IgD-negative memory B cell (primary cell): ENCODE measurements at regions not wholly inside any gene's neighbourhood (a gene's known extent, or its start where the extent isn't known, plus 50 kb on each side); places are given as distances from the start of the nearest gene placed in this dataset.
"Not testable (repeated sequence)": the region's sequence is repeated elsewhere in the genome, so short reads cannot be mapped to it uniquely, and the experiment has no call there.

Experiments
- H3K27ac Mint-ChIP-seq, 3 donors: one replicate each; pipeline ENCODE4 v1.8.0; 2020 to 2022; ENCODE audit warnings: mild to moderate bottlenecking in 3 of 3, mixed read lengths in 3 of 3, moderate library complexity in 1 of 3
- H3K27me3 Mint-ChIP-seq: one replicate; pipeline ENCODE4 v1.8.0; 2021; ENCODE audit warnings: mixed read lengths
- H3K36me3 Mint-ChIP-seq: one replicate; pipeline ENCODE4 v1.8.0; 2020; ENCODE audit warnings: mild to moderate bottlenecking, mixed read lengths
- H3K4me1 Mint-ChIP-seq, 3 donors: one replicate each; pipeline ENCODE4 v1.8.0; 2020 to 2022; ENCODE audit warnings: mixed read lengths in 3 of 3, mild to moderate bottlenecking in 1 of 3
- H3K4me3 Mint-ChIP-seq, 4 donors: one replicate each; pipeline ENCODE4 v1.8.0; 2020 to 2022; ENCODE audit warnings: mild to moderate bottlenecking in 4 of 4, mixed read lengths in 4 of 4, moderate library complexity in 3 of 4
- H3K9me3 Mint-ChIP-seq, 3 donors: one replicate each; pipeline ENCODE4 v1.8.0; 2020 to 2021; ENCODE audit warnings: mixed read lengths in 3 of 3, mild to moderate bottlenecking in 1 of 3

DNA sequence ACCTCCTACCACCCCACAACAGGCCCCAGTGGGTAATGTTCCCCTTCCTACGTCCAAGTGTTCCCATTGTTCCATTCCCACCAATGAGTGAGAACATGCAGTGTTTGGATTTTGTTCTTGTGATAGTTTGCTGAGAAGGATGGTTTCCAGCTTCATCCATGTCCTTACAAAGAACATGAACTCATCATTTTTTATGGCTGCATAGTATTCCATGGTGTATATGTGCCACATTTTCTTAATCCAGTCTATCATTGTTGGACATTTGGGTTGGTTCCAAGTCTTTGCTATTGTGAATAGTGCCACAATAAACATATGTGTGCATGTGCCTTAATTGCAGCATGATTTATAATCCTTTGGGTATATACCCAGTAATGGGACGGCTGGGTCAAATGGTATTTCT, 81.6 kb downstream of the P2RY10 start:
- H3K4me1 Mint-ChIP-seq, H3K36me3 Mint-ChIP-seq, H3K27ac Mint-ChIP-seq, H3K27me3 Mint-ChIP-seq, H3K4me3 Mint-ChIP-seq: not testable (repeated sequence)
- H3K9me3 Mint-ChIP-seq = peaks cover 1 to 12% (median 2%) of the 10 kb centered on the region in 3 donors

DNA sequence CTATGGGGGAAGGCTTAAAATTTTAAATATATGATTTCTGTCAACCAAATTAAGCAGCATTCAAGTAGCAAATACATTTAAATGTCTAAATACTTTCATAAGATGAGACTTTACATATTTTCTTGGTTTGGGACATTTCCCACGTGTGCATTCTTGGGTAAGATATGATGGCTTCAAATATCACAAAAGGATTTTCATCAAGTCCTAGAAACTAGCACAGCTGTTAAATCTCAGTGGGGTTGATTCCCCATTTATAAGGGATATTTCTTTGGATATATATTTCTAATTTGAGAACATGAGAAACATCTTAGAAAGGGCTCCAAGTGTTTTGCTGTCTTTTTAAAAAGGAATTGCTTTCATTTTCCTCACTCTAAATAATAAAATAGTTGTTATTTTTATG, 90.2 kb downstream of the P2RY10 start:
- peaks cover 0 to 3% (median 0%) of the 10 kb centered on the region in 3 donors for H3K9me3 Mint-ChIP-seq
- H3K27me3 Mint-ChIP-seq = no peaks in the 10 kb centered on the region
- H3K27ac Mint-ChIP-seq = no peak overlapping the region
- no peak overlapping the region for H3K4me3 Mint-ChIP-seq
- H3K4me1 Mint-ChIP-seq = peaks cover 3 to 21% (median 17%) of the 10 kb centered on the region in 3 donors
- no peaks in the 10 kb centered on the region for H3K36me3 Mint-ChIP-seq

DNA sequence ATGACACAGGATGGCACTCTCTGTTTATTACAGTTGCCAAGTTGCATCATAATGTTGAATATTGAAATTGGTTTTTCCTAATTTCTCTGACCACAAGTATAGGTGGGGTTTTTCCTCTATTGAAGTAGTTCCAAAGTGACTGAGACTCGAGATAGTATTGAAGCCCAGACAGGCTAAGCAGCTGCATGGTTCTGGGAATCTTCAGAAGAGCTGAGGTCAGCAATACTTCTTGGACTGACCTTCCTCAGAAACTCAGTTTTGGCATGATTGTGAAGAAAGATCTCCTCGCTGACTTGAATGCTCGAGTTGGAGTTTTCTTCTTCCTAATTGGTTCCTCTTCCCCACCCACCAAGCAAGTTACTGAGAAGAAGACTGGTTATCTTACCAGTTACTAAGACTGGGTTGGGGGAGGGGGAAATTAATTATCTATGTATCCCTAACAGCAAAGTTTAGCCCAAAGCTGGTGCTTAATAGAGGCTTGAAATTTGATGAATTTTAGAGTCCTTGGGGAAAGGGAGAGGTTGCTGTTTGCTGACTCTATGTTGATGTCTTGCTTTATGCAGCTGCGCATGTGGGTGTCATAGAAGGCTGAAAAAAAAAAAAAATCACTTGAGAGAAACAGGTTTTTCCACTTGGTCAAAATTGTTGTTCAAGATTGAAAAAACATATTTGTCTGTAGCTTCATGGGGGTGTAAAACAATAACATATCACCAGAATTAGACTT, 91.1 kb downstream of the P2RY10 start:
- peaks cover 0 to 3% (median 0%) of the 10 kb centered on the region in 3 donors for H3K9me3 Mint-ChIP-seq
- H3K4me1 Mint-ChIP-seq = peaks cover 3 to 21% (median 17%) of the 10 kb centered on the region in 3 donors
- H3K27ac Mint-ChIP-seq = no peak overlapping the region
- H3K36me3 Mint-ChIP-seq = no peaks in the 10 kb centered on the region
- no peak overlapping the region for H3K4me3 Mint-ChIP-seq
- no peaks in the 10 kb centered on the region for H3K27me3 Mint-ChIP-seq

DNA sequence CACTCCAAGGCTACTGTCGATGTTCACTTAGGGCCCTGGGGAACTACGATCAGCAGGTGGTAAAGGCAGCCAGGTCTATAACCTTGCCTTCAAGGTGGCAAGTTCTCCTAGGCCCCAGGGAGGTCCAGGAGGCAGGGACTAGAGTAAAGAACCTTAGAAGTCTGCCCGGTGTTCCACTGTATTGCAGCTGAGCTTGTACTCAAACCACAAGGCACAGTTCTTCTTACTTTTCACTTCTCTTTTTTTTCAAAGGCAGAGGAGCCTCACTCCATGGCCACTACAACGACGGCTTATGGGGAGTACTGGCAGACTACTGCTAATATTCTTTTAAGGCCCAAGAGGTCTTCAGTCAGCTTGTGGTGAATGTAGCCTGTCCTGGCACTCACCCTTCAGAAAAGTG, 78.8 kb upstream of the GPR174 start:
- Mint-ChIP-seq H3K27me3 (no peaks in the 10 kb centered on the region), H3K4me3 (peak overlapping the region in 1 of 4 donors; percentile 41), H3K4me1 (peaks cover 10 to 24% (median 11%) of the 10 kb centered on the region in 3 donors), H3K9me3 (peaks cover 0 to 24% (median 4%) of the 10 kb centered on the region in 3 donors), H3K27ac (peak overlapping the region; percentile 4 to 80 (median 59)), H3K36me3 (peaks cover 3% of the 10 kb centered on the region)

DNA sequence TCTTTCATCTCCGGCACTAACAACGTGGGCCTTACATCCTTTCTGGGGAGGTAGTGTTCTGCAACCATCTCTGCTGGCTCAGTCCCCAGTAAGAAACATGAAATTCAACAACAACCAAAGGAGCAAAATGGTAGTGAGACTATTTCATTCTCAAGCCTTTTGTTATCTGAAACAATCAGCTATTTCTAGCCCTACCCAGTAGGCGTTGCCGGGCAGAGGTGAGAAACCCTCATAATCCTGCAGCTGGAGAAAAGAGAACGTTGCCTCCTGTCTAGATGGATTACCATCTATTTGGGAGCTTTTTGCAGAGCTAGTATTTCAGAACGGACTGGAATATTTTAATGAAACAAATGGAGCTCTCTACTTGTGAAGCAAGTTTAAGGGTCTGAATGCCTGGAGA, 66.4 kb upstream of the GPR174 start:
- Mint-ChIP-seq H3K4me3 (no peak overlapping the region), H3K27ac (no peak overlapping the region), H3K27me3 (peaks cover 2% of the 10 kb centered on the region)

DNA sequence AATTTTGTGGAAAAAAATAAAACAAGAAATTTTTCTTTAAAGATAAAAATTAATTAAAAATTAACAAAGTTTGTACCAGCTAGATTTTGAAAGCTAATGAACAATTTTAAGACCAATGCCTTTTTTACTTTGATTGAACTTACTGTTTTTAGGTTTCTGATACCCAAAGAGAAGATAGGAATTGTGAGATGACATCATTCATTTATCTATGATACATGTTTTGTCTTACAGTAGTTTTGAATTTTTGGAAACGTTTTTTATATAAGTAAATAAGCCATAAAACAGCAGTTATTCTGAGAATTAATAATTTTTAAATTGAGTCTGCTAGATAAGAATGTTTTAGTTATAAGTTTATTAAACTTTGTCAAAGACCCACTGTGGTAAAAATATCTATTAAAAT, 65.0 kb upstream of the GPR174 start:
- Mint-ChIP-seq H3K4me1 (peaks cover 7 to 13% (median 9%) of the 10 kb centered on the region in 3 donors), H3K9me3 (no peaks in the 10 kb centered on the region)

More for the DNA sequence above, 66.4 kb upstream of the GPR174 start:
- Mint-ChIP-seq H3K9me3 (no peaks in the 10 kb centered on the region), H3K36me3 (peaks cover 1% of the 10 kb centered on the region), H3K4me1 (peaks cover 7 to 13% (median 9%) of the 10 kb centered on the region in 3 donors)

DNA sequence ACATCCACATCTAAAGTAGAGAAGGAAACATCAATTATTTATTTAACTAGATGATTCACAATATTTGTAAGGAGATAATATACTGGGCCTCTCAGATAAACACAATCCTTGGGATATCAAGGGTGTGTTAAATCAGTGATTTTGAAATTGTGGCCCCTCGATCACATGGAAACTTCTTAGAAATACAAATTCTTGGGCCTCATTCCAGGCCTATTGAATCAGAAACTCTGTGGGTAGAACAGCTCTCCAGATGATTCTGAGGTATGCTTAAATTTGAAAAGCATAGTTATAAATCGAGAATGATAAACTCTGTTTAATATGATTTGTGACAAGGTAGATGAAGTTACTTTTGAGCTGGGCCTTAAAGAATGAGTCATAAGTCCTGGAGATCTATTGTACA, 64.3 kb upstream of the GPR174 start:
- H3K4me1 Mint-ChIP-seq = peaks cover 7 to 14% (median 9%) of the 10 kb centered on the region in 3 donors
- no peaks in the 10 kb centered on the region for H3K9me3 Mint-ChIP-seq
- H3K27me3 Mint-ChIP-seq = peaks cover 2% of the 10 kb centered on the region
- H3K4me3 Mint-ChIP-seq = no peak overlapping the region
- H3K36me3 Mint-ChIP-seq = peaks cover 1% of the 10 kb centered on the region
- peak overlapping the region in 2 of 3 donors; percentile 16 to 40 for H3K27ac Mint-ChIP-seq

More for the DNA sequence above, 65.0 kb upstream of the GPR174 start:
- peaks cover 1% of the 10 kb centered on the region for H3K36me3 Mint-ChIP-seq
- peaks cover 2% of the 10 kb centered on the region for H3K27me3 Mint-ChIP-seq
- H3K4me3 Mint-ChIP-seq = no peak overlapping the region
- no peak overlapping the region for H3K27ac Mint-ChIP-seq

DNA sequence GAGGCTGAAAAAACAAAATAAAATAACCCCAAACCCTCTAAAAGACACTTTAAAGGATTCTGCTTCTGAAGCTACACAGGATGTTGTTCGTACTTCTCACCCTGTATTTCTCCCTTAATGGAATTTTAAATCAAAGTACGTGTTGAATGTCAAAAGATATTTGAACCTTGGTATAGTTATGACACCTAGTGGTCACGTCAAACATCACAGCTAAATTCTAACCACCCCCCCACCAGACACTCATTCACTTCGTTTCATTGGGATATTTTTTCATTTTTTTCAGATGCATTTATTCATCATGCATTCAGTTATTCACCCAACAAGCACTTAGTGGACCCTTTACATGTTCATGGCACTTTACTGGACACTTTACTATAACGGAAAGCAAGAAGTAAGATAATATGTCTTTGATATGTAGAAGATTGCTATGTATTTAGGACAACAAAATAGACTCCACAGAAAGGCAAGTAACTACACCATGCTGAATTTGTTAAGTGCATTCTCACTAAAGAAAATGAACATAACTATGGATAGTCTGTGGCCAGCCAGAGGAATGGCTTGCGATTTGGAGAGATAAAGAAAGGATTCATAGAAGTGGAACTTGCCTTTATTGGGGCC, 62.5 kb upstream of the GPR174 start:
- H3K4me3 Mint-ChIP-seq = peak overlapping the region in 1 of 4 donors; percentile 35
- H3K27me3 Mint-ChIP-seq = peaks cover 2% of the 10 kb centered on the region
- no peaks in the 10 kb centered on the region for H3K36me3 Mint-ChIP-seq
- no peaks in the 10 kb centered on the region for H3K9me3 Mint-ChIP-seq
- peaks cover 9 to 14% (median 9%) of the 10 kb centered on the region in 3 donors for H3K4me1 Mint-ChIP-seq
- H3K27ac Mint-ChIP-seq = peak overlapping the region in 2 of 3 donors; percentile 1 to 68

DNA sequence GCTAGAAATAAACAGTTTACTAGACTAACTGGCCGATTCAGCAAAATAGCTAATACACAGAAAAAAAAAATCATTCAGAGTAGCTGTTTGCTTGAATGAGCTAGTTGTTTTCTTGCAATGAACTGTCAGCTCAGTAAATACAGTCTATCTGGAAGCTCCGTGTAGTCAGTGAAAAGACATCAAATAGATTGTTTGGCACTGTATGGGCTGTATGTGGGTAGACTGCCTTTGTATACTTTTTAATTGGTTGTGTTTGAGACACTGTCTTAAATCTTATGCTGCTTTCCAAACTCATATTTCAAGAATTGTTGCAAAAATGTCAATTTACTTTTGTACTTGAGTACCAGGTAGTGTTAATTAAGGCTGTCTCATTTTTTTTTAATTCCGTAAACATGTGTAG, 61.6 kb upstream of the GPR174 start:
- Mint-ChIP-seq H3K4me3 (no peak overlapping the region), H3K36me3 (no peaks in the 10 kb centered on the region), H3K27me3 (peaks cover 2% of the 10 kb centered on the region), H3K4me1 (peaks cover 9 to 16% (median 14%) of the 10 kb centered on the region in 3 donors), H3K27ac (no peak overlapping the region), H3K9me3 (no peaks in the 10 kb centered on the region)

DNA sequence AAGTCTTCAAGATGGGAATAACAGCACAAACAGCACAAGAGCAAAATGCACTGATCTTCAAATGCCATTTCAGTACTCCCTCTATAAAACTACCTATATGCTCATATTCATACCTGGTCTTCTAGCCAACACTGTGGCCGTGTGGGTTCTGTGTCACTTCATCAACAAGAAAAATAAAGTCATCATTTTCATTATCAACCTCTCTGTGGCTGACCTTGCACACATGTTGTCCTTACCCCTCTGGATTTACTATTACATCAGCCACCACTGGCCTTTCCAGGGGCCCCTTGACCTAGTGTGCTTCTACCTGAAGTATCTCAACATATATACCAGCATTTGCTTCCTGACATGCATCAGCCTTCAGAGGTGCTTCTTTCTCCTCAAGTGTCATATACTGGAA, 59.6 kb upstream of the GPR174 start:
- no peak overlapping the region for H3K4me3 Mint-ChIP-seq
- no peaks in the 10 kb centered on the region for H3K9me3 Mint-ChIP-seq
- no peaks in the 10 kb centered on the region for H3K36me3 Mint-ChIP-seq
- H3K4me1 Mint-ChIP-seq = peaks cover 15 to 27% (median 20%) of the 10 kb centered on the region in 3 donors
- no peak overlapping the region for H3K27ac Mint-ChIP-seq
- peaks cover 2% of the 10 kb centered on the region for H3K27me3 Mint-ChIP-seq

DNA sequence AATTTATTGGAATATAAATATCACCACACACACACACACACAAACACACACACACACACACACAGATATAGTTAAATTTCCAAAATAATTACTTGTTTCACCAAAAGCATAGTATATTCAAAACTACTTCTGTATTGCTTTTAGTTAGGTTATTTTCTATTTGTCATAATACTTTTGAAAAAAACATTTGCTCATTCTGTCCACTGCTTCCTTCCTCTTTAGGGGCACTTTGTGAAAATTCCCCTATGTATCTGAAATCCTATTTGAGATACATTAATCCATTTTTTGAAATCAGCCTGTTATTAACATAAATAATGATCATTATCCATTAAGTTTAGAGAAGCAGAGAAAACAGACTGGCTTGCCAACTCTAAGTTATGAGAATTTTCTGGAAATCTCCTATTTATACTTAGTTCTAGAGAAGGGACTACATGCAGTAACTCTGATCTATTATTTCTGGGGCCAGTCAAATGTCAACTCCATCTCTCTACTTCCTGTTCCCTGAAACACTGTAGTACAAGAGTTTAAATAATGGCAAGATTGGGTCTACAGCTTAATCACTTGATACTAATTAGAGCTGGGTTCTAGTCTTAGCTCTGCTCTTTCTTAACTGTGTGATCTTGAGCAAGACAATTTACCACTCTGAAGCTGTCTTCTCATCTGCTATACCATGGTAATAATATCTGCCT, 54.4 kb upstream of the GPR174 start:
- peak overlapping the region in 2 of 3 donors; percentile 39 to 69 for H3K27ac Mint-ChIP-seq
- peak overlapping the region in 2 of 4 donors; percentile 1 to 53 for H3K4me3 Mint-ChIP-seq
- no peaks in the 10 kb centered on the region for H3K27me3 Mint-ChIP-seq
- peaks cover 15 to 35% (median 24%) of the 10 kb centered on the region in 3 donors for H3K4me1 Mint-ChIP-seq
- H3K9me3 Mint-ChIP-seq = no peaks in the 10 kb centered on the region
- H3K36me3 Mint-ChIP-seq = peaks cover 1% of the 10 kb centered on the region

DNA sequence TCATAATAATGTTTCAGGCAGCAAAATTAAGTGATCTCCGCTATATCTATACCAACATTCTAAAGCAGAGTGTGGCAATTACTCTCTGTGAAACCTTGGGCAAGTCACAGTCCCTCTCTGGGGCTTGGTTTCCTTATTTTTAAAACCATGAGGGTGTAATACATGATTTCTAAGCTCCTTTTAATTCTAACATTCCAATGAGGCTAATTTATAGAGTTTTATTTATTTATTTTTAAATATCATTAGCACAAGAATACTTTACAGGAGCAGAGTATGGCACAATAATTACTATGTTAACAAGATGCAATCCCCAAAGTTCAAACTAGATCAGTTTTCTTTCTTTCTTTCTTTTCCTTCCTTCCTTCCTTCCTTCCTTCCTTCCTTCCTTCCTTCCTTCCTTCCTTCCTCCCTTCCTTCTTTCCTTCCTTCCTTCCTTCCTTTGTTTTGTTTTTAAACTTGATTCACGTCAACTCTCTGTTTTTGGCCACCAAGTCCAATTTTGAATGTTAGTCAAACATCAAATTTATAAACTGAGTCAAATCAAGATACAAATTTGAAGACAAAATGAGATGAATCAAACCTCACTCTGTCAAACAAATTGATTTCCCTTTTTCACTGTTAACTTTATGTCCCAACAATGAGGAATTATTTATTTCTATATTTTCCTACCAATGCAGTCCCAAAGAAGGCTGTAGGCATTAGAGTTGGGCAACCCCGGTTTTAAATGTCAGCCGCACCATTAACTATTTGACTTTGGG, 50.2 kb upstream of the GPR174 start:
- H3K27me3 Mint-ChIP-seq = peaks cover 2% of the 10 kb centered on the region
- H3K36me3 Mint-ChIP-seq = peaks cover 1% of the 10 kb centered on the region
- no peak overlapping the region for H3K4me3 Mint-ChIP-seq
- H3K9me3 Mint-ChIP-seq = no peaks in the 10 kb centered on the region
- no peak overlapping the region for H3K27ac Mint-ChIP-seq
- peaks cover 18 to 45% (median 42%) of the 10 kb centered on the region in 3 donors for H3K4me1 Mint-ChIP-seq
